ENCODE measurements at regions not wholly inside any gene's neighbourhood (a gene's known extent, or its start where the extent isn't known, plus 50 kb on each side); places are given as distances from the start of the nearest gene placed in this dataset.

DNA sequence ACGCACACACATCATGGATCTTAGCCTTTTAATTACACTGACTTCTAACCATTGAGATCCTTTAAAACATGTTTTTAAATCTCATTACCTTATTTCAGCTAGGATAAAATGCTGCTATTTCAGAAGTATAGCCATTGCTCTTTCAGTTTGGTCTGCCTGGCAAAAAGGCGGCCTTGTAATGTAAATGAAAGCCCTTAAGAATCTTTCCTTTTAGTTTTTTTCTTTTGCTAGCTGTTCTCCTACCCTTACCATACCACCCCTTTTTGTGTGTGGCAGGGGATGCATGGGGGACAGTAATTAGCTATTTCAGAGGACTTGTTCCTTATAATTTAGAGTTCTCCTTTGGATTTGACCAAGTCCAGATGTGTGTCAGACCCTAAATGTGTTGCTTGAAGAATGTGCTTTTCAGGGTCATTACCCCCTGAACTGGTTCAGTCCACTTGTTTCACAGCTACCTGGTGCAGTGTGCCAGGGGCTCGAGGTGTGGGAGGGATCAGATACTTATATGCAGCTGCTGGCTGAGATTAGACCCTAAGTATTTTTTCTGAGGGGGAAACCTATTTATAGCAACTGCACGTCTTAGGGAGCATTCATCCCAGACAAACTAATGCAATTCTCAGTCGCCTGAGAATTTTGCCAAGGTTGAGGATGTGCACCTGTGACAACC, 986.8 kb downstream of the NLGN4Y start:
- no peak for DNase-seq

DNA sequence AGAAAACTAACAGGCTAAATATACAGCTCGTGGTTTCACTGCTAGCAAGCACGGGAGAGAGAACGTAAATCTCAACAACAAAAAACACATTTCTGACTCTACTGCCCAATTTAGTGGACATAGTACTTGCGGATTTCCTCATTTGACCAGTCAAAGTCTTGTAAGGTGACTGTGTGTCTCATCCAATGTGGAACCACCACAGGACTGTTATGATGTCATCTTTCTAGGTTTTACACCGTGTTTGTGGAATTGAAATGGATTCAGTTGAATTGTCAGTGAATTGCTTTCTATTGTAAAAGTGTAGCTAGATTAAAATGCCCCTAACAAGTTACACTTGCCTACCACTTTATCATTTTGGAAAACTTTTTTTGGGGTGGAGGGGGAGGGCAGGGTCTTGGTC, 1010.8 kb downstream of the NLGN4Y start:
- DNase-seq = no peak

DNA sequence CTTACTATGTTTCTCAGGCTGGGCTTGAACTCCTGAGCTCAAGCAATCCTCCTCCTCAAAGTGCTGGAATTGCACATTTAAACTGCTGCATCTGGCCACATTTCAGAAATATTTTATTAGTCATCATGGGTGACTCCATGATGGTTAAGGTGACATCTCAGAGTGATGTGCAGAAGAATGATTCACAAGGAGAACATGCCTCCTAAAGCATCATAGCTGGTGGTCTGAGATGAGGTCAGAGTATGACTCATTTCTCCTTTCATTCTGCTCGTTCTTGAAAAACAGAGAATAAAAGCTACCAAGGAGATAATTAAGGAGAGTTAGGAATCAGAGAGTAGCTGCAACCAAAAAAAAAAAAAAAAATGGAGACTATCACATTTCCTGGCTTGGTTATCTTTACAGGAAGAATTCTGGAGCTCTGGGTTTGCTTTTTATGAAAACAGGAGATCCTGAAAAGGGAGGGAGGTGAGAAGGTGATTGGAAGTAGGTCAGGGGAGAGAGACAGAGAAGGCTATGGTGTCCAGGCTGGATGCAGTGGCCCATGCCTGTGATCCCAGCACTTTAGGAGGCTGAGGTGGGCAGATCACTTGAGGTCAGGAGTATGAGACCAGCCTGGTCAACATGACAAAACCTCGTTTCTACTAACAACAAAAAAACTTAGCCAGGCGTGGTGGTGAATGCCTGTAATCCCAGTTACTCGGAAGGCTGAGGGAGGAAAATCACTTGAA, 1011.6 kb downstream of the NLGN4Y start:
- DNase-seq = no peak

DNA sequence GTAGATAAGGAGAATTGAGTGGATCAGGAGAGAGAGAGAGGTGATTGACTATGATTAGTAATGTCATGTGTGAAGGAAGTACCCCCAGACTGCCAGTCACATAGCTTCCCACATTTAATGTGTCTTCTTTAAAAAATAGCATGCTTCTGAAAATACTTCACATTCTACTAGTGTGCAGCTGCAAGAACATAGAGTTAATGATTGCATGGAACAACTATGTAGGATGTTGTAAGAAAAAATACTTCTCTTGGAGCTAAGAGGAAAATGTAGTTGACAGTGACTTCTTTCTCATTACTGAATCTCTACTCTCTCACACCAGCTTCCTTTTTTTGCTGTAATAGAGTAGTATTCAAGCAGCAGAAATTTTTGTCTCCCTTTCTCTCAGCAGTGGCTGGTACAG, 1016.2 kb downstream of the NLGN4Y start:
- no peak for DNase-seq

DNA sequence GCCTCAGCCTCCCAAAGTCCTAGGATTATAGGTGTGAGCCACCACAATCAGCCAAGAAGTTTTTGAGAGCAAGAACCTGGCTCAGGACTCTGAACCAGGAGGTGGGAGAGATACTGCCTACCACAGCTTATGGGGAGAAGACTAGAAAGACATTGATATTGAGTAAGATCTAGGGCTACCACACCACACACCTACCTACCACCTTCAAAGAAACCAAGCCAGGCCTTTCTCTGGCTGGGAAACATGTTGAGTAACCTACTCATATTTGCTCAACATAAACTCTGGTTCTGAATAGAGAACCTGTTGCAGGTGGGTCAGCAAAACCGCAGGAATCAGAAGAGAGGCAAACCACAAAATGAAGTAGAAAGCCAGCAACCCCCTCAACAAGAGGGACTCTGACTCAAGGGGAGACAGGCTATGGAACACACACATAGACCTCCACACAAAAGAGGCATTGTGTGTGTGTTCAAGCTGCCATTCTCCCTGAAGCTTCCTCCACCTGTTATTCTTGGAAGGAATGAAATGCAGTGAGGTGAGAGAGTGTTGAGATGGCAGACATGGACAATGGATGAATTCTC, 1021.9 kb downstream of the NLGN4Y start:
- DNase-seq = no peak

DNA sequence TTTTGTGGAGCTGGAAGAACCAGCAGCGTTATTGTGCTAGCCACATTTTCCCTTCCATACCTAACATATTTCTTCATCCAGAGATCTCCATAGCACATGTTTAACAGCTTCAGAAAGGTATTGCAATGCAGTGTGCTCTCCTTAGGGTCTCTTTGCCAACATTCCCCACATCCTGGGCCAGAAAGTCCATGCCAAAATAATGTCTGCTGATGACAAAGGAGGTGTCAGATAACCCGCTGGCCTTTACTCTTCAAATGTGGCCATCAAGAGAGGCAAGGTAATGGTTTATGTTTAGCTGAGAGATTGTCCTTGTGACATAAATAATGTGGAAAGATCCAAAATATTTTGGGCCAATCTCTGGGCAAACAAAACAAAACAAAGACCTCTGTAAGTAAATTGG, 1027.7 kb downstream of the NLGN4Y start:
- DNase-seq = no peak

DNA sequence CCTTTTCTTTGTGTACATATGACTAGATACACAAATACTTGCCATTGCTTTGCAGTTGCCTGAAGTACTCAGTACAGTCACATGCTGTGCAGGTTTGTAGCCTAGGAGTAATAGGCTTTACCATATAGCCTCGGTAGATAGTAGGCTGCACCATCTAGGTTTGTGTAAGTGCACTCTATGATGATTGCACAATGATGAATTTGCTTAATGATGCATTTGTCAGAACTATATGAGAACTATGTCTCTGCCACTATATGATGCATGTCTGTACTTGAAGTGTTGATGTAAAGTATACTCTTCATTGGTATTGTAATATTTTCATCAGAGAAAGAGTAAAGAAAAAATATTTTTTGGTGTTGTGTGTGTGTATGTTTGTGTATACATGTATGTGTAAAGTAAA, 1030.7 kb downstream of the NLGN4Y start:
- no peak for DNase-seq

DNA sequence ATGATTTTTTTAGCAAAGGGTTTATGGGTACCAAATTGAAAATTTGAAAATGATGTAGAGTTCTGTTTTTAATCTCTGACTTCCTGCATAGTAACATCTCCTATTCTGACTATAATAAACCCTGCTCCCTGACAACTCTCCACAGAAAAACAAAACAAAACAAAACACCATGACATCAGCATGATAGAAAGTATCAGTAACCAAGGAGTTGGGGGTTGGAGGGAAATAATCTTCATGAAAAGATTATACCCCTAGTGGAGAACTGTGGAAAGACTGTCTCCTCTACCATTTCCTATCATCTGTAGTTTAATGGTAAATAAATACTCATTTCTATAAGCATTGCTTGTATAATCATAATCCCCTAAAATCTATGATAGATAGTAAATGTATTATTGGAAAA, 1034.8 kb downstream of the NLGN4Y start:
- no peak for DNase-seq

DNA sequence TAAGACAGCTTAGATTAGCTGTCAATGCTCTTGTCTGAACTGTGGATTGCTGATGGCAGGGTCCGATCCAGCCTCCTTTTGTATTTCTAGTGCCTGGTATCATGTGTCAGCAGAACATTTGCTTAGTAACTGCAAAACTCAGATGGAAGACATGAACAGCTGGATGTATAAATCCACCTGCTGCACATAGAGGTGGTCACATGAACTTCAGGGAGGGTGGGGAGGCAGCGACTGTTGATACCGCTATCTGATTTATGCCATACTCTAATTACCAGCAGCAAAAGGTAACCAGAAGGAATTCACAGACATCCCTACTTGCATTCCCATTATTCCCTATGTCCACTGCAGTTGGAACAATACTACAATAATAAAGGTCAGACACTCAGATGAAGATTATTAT, 1036.5 kb downstream of the NLGN4Y start:
- no peak for DNase-seq

DNA sequence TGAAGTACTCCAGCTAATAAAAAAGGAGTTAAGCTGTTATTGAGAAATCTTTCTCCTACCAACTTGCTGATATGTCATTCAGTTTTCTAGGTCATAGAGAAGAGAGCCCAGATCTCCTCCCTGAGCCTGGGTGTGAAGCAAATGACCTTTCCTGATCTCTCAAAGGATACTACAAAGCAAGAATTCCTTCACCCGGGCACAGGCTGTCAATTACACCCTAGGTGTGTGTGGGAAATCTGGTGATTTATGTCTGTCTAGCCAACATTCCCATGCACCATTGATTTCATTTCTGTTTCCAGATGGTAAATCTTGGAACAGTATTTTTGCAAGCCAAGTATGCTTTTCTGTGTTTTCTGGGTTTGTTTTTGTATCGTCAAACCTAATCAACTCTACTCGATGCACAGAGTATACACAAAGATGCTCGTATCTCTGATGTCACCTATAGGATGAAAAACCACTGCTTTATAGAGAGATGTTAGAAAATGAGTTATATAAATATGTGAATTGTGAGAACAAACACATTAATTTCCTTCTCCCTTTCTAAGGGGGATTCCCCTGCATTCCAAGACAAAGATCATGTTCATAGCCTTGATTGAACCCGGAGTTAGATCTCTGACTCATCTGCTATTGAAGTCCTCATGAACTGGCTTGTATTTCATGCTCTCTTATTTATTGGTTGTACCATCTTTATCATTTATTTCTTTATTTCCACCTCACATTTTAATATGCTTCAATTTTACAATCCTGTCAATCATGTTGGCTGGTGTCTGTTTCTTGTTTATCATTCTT, 1037.4 kb downstream of the NLGN4Y start:
- DNase-seq = no peak

DNA sequence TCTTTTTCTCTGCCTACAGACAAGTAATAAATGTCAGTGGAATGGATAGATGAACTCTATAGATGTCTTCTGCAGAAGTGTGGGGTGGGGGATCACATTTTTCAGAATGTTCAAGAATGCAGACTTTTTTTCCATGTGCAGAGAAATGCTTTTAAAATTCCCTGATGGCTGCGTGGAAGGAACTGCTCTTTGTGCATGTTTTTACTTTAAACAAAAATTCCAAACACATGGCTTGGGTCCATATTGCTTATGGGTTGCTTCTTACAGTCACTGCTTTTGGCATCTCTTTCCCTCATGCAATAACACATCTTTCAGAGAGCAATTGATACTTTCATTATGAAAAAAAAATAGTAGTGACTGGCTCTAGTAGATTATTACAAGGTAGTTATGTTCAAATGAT, 1053.6 kb downstream of the NLGN4Y start:
- no peak for DNase-seq

DNA sequence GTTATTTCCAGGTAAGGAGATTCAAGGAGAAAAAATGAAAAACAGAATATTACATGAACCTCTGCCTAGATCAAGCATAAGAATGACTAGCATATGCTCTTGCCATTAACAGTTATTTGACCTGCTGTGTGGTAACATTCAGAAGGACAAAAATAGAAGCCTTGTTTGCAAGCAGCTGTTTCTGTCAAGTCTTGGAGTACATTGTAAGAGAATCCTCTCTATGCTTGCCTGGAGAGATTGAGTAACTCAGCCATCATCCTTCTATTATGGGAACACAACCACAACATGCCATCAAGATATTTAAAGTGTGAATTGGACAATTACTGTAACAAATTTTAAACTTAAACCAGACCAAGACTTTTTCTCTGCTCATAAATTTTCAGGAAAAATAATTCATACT, 1054.4 kb downstream of the NLGN4Y start:
- no peak for DNase-seq

DNA sequence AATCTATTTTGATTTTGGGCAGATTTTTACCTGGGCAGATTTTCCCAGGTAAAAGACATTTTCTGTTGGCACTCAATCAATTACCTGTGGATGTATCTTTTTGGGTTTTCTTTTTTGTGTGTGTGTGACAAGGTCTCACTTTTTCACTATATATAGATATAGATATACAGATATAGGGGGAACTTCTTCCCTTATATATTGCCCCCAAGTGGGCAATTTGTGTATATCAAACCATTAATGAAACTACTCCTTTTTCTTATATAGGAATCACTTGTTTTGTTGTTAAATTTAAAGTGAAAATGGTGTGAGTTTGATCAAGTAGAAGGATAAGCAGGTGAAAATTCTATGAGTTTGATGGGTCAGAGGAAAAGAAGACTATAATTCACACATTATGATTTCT, 1054.9 kb downstream of the NLGN4Y start:
- DNase-seq = no peak

DNA sequence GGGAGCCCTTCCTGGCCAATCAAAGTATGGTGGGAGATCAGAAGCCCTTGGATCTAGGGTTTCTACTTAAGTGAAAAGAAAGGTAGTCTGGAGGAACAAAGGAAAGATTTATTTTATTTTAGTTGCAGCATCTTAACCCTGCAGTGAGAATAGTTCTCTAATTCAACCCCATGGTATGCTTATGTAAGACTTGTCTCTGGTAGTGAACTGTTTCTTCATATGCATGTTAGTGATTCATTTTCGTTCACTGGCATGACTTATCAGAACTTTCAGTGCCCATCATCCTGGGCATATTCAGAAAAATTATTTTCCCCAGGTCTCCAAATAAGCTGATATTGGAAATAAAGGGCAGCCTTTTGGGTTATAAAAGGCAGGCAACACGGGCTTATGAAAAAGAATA, 1058.8 kb downstream of the NLGN4Y start:
- DNase-seq = no peak

DNA sequence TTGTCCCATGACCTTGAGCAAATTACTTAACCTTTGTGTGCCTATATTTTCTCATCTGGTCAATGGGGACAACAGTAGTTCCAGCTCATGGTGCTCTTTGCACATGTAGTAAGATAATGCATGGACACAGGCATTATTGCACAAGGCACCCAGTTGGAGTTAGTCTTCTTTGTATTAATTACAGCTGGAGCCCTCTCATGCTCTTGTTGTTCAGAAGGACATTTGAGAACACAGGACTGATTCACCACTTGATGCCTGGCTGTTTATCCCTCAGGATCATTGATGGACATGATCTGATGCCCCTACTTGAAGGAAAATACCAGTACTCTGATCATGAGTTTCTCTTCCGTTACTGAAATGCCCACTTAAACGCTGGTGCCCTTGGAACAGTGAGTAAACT, 1068.6 kb downstream of the NLGN4Y start:
- no peak for DNase-seq

DNA sequence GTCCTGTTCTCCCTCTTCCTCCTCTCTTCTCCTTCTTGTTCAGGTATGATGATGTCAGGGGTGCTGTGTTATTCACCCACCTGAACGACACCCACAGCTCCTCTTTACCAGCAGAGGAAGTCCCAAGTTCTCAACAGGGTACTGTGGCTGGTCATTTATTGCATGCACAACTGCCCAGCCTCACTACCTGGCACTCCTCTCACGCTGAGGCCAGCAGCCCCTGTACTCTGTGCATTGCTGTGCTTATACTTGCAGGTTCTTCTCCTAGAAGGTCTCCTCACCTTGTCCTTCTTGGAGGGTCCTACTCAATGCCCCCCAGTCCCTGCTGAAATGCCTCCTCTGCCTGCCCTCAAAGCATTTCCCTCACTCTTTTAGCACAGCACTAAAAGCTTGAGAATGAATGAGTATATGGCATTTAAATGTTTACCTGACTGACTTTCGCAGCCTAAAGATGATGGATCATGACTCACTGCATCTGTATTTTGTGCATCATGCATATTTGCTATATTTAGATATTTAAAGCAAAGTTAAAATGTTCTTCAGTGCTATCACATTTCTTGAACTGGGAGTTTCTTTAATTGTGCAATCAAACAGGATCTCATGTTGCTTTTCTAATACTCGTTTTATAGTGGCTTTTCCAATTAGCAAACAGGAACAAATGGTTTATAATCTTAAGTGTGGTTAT, 1069.3 kb downstream of the NLGN4Y start:
- DNase-seq = no peak

DNA sequence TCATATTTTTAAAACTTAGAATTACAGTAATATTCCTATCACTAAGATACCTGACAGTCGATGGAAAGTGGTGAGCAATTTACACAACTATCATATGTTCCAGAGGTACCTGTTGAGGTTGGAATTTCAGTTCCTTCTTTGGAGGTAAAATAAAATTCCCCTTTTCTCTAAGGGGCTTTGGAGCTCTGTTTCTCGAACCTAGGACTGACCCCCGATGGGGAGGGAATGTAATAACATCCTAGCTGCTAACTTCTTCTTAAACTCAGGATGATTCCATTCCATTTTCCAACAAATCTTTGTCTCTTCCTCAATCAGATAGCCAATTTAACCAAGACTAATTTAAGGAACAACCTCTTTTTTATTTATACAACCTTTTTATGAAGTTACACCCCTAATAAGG, 1069.8 kb downstream of the NLGN4Y start:
- DNase-seq = no peak

DNA sequence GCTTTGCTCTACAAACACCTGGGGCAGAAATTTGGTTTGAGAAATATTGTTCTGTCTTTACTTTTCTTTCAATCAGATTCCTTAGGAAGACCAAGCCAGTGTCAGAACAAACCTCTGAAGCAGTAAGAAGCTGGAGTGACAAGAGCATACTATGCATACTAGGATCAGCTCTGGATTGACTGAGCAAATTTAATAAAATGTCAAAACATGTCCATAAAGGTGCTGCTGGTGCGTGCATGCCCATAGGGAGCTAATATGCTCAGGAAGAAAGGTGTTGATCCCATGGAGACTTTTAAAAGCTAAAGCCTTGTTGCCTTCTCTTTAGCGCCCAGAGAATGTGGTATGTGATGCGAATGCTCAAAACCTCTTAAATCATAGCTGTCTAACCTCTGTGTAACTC, 1076.2 kb downstream of the NLGN4Y start:
- DNase-seq = no peak

DNA sequence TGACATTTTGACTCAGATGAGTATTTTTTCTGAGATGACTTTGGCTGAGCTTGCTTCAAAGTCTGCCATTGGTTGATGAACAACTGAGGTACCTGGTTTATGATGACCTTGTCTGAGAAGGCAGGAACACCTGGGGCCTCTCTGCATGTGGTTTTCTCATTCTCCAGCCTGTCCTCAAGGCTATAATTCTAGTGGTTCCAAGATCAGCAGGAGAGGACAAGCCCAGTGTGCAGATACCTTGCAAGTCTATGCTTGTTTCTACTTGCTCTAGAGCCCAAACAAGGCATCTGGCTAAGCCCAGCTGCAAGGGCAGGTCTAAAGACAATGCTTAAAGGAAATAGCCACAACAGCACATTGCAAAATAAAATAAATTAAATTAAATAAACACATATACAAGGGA, 1100.0 kb downstream of the NLGN4Y start:
- DNase-seq = no peak

DNA sequence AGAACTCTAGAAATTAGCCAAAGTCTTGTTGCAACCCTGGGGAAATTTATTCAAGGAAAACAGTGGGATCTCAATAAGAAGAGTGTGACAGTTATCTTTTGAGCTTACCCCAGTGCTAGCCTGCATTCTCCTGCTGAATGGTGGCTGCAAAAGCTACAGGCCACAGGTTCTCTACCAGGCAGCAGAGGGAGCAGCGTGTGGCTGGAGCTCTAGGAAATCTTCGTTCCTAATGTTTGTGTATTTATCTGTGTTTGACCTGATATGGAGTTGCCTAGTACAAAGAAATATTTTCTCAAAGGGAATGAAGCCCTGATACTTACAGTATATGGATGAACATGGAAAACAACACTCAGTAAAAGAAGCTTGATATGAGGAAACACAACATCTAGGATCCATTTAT, 1100.6 kb downstream of the NLGN4Y start:
- no peak for DNase-seq

DNA sequence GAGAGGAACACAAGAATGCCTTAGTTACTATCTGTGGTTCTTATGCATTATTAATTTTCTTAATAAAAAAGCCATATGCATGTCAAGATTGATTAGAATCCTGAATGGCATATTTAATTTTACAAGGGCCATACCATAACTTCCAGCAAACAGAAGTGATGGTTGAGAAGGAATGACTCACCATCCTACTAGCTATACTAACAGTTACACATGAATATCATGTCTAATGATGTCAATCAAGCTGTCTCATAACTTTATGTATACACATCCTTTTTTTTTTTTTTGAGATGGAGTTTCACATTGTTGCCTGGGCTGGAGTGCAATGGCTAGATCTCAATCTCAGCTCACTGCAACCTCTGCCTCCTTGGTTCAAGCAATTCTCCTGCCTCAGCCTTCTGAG, 1123.9 kb downstream of the NLGN4Y start:
- no peak for DNase-seq

DNA sequence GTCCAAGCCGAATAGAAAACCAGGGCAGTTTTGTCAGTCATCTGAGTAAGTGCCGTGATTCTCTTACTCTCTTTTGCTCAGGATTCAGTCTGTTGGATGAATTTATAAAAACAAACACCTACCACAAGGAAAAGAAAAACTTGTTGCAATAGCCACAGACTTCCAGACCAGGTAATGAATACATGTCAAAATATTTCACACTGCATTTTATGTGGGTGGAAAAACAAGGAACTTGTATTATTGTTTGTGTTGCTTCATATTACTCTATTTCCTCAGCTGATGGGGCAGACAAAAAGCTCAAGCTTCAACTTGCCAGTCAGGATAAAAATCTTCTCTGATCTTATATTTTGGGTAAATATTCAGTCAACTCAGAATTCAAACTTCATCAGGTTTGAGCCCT, 1125.7 kb downstream of the NLGN4Y start:
- DNase-seq = no peak

DNA sequence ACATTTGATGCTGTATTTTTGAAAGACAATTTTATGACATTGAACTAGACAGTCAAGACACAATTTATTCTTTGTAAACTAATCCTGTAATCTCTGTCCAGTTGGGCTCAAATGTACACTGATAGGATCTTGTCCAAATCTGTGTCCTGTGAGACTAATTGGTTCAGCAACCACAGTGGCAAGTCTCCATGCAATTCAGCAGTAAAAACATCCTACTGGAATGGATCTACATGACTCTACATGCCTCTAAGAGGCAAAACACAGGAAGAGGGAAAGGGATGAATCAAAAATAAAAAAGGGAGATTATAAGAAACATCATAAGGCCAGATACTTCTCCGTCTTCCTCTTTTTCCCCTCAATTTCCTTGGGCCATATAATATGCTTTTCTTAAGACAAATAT, 1164.2 kb downstream of the NLGN4Y start:
- DNase-seq = no peak

Measured in stimulated activated CD4-positive, alpha-beta T cell treated with anti-CD3 and anti-CD28 coated beads, Interleukin-4, amount 100 ng/mL, for 4 hours (primary cell).